Left ventricle myocardium inferior (tissue), 1 donor: ENCODE measurements at regions not wholly inside any gene's neighbourhood (a gene's known extent, or its start where the extent isn't known, plus 50 kb on each side); places are given as distances from the start of the nearest gene placed in this dataset.

Experiments
- DNase-seq: peaks from one replicate; pipeline ENCODE4 v3.0.0-alpha.2; 2020
- H3K27ac ChIP-seq: fragments of 200-600 bp; replicated peaks from 2 replicates; pipeline ENCODE4 v1.8.0; 2021
- H3K27me3 ChIP-seq: fragments of 200-600 bp; 2 replicates; pipeline ENCODE4 v1.8.0; 2021; ENCODE audit warnings: low read depth
- H3K36me3 ChIP-seq: fragments of 200-600 bp; 2 replicates; pipeline ENCODE4 v1.8.0; 2021
- H3K4me1 ChIP-seq: fragments of 200-600 bp; 2 replicates; pipeline ENCODE4 v1.8.0; 2021
- H3K4me3 ChIP-seq: fragments of 200-600 bp; 2 replicates; pipeline ENCODE4 v1.8.0; 2021; ENCODE audit warnings: mild to moderate bottlenecking, moderate library complexity
- H3K9me3 ChIP-seq: fragments of 200-600 bp; replicated peaks from 2 replicates; pipeline ENCODE4 v1.8.0; 2021
- CTCF ChIP-seq: fragments of 200-600 bp; IDR thresholded peaks from 2 replicates; pipeline ENCODE4 v1.8.0; 2021; ENCODE audit warnings: antibody characterized with exemption, mild to moderate bottlenecking, borderline replicate concordance
- intact Hi-C: fragments of 100-400 bp; cut with micrococcal nuclease; formaldehyde crosslinking; loops from one replicate; pipeline ENCODE4 v1.11.0; 2022
- donor health status: DM: no; HTN: yes; CAD: no; lungs with severe emphysema.

- intact Hi-C loops = no loop called here
- peaks cover 13% of the 10 kb centered on the region for H3K9me3 ChIP-seq
- H3K27me3 ChIP-seq = no peaks in the 10 kb centered on the region
- H3K36me3 ChIP-seq = no peaks in the 10 kb centered on the region
- H3K4me1 ChIP-seq = no peaks in the 10 kb centered on the region
- no peak for DNase-seq
- TF ChIP-seq CTCF = no peak
- no peak overlapping the region for H3K4me3 ChIP-seq
- no peak overlapping the region for H3K27ac ChIP-seq
Observed at GRCh38 chr13:84249463-84249862, 367.2 kb upstream of the SLITRK1 start.

GRCh38 chr13:84243340-84243739 is 361.1 kb upstream of the SLITRK1 start:
- Histone ChIP-seq H3K4me3 (no peak overlapping the region), H3K9me3 (peaks cover 8% of the 10 kb centered on the region), H3K36me3 (no peaks in the 10 kb centered on the region), H3K27ac (no peak overlapping the region), H3K27me3 (no peaks in the 10 kb centered on the region), H3K4me1 (no peaks in the 10 kb centered on the region)
- TF ChIP-seq CTCF = no peak
- DNase-seq = no peak
- intact Hi-C loops = no loop called here

GRCh38 chr13:84239032-84239431 is 356.8 kb upstream of the SLITRK1 start:
- intact Hi-C loops = no loop called here
- Histone ChIP-seq H3K9me3 (peaks cover 11% of the 10 kb centered on the region), H3K27ac (no peak overlapping the region), H3K4me1 (no peaks in the 10 kb centered on the region), H3K36me3 (no peaks in the 10 kb centered on the region), H3K27me3 (no peaks in the 10 kb centered on the region), H3K4me3 (no peak overlapping the region)
- TF ChIP-seq CTCF = no peak
- no peak for DNase-seq

- intact Hi-C loops = no loop called here
- no peaks in the 10 kb centered on the region for H3K27me3 ChIP-seq
- H3K9me3 ChIP-seq = peaks cover 17% of the 10 kb centered on the region
- no peak overlapping the region for H3K4me3 ChIP-seq
- H3K4me1 ChIP-seq = no peaks in the 10 kb centered on the region
- DNase-seq = no peak
- no peak for TF ChIP-seq CTCF
- no peak overlapping the region for H3K27ac ChIP-seq
- H3K36me3 ChIP-seq = no peaks in the 10 kb centered on the region
Observed at GRCh38 chr13:84238381-84238780, 356.1 kb upstream of the SLITRK1 start.

- intact Hi-C loops = no loop called here
- no peak for TF ChIP-seq CTCF
- no peak overlapping the region for H3K4me3 ChIP-seq
Observed at GRCh38 chr13:84237143-84237542, 354.9 kb upstream of the SLITRK1 start.

GRCh38 chr13:84234416-84234815 is 352.1 kb upstream of the SLITRK1 start:
- no peak for DNase-seq
- Histone ChIP-seq H3K36me3 (no peaks in the 10 kb centered on the region), H3K4me3 (no peak overlapping the region), H3K27me3 (no peaks in the 10 kb centered on the region), H3K4me1 (no peaks in the 10 kb centered on the region), H3K27ac (no peak overlapping the region), H3K9me3 (peaks cover 9% of the 10 kb centered on the region)
- no peak for TF ChIP-seq CTCF
- intact Hi-C loops = no loop called here

More at GRCh38 chr13:84237143-84237542, 354.9 kb upstream of the SLITRK1 start:
- no peaks in the 10 kb centered on the region for H3K36me3 ChIP-seq
- peaks cover 17% of the 10 kb centered on the region for H3K9me3 ChIP-seq
- DNase-seq = no peak
- H3K27me3 ChIP-seq = no peaks in the 10 kb centered on the region
- H3K27ac ChIP-seq = no peak overlapping the region
- no peaks in the 10 kb centered on the region for H3K4me1 ChIP-seq
